Ovary (tissue), 7 donors: ENCODE measurements at regions not wholly inside any gene's neighbourhood (a gene's known extent, or its start where the extent isn't known, plus 50 kb on each side); places are given as distances from the start of the nearest gene placed in this dataset.

ENCODE experiments used
- DNase-seq, 5 donors: peaks; one replicate each; pipeline ENCODE4 v3.0.0-alpha.2; 2019 to 2020
- H3K27ac ChIP-seq, 2 donors: fragments of 200-600 bp; one replicate each; pipeline versions ENCODE4 v1.5.1 to v1.8.0; 2019 to 2022
- H3K27me3 ChIP-seq: fragments of 200-600 bp; one replicate; pipeline ENCODE4 v1.8.0; 2022
- H3K36me3 ChIP-seq: fragments of 200-600 bp; sonication (generic); one replicate; pipeline ENCODE4 v1.5.1; 2019
- H3K4me1 ChIP-seq: one replicate; pipeline ENCODE4 v1.8.1; 2013; ENCODE audit warnings: mild to moderate bottlenecking, moderate library complexity; ENCODE audit not compliant: insufficient read depth
- H3K4me3 ChIP-seq: fragments of 200-600 bp; sonication (generic); one replicate; pipeline ENCODE4 v1.5.1; 2017
- H3K9me3 ChIP-seq, 2 donors: fragments of 200-600 bp in 1 of 2; sonication (generic) in 1 of 2; one replicate each; pipeline versions ENCODE4 v1.5.1 to v1.8.1; 2013 to 2019; ENCODE audit warnings: mild to moderate bottlenecking in 1 of 2, moderate library complexity in 1 of 2
- CTCF ChIP-seq, 3 donors: fragments of 450-650 bp in 2 of 3; fragments of 200-600 bp in 1 of 3; IDR thresholded peaks; one replicate each; pipeline versions ENCODE4 v1.5.1 to v1.8.0; 2016 to 2022; ENCODE audit warnings: antibody characterized with exemption in 3 of 3, mild to moderate bottlenecking in 1 of 3
- EP300 ChIP-seq: sonication (generic); formaldehyde crosslinking; IDR thresholded peaks from one replicate; pipeline ENCODE4 v1.6.1; 2017; ENCODE audit warnings: antibody characterized with exemption
- POLR2A ChIP-seq: fragments of 450-650 bp; IDR thresholded peaks from one replicate; pipeline ENCODE4 v1.6.1; 2017; ENCODE audit warnings: antibody characterized with exemption, mild to moderate bottlenecking, moderate library complexity
- WGBS, 3 donors: extraction: QIAGEN DNeasy Blood & Tissue Kit in 1 of 3; methylation state at CpG; one replicate each; pipeline versions ENCODE4 v1.1.5 to v1.1.7; 2013 to 2017; 5-methylcytosine and 5-hydroxymethylcytosine counted together
- intact Hi-C, 4 donors: fragments of 100-400 bp; cut with DNase I; formaldehyde crosslinking; loops; one replicate each; pipeline versions ENCODE4 v1.11.0 to v1.15.1; 2022 to 2023
- donor health status: DM: no; HTN: no; CAD: no; lungs with moderate emphysema.
- donor health status: DM: no; HTN: no; CAD: no.
- donor health status: Bipolar disorder and iron deficiency.
- donor health status: DM: no; HTN: no; CAD: no.
- donor health status: DM: yes; HTN: yes; CAD: no.

DNA sequence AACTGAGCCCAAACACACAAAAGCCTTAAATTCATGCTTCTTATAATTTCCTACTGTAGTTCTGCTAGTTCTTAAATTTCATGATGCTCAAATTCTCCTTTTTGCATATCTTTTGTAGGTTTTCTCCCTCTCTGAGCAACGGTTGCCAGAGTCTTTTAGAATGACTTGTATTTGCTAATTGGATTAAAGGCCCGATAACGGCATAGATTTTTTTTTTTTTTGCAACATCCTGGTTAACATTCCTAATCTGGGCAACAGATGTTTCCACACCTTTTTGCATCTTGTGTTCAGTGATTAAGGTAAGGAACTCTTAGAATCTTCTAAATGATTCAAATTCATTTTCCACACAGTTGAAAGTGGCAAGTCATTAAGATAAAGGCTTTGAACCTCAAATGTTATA lies 66.3 kb upstream of the ADGRG2 start:
- Histone ChIP-seq H3K36me3 (no peaks in the 10 kb centered on the region), H3K9me3 (peaks cover 0 to 2% of the 10 kb centered on the region in 2 donors), H3K27me3 (no peaks in the 10 kb centered on the region), H3K27ac (no peak overlapping the region), H3K4me3 (no peak overlapping the region), H3K4me1 (no peaks in the 10 kb centered on the region)
- intact Hi-C loops: no loop called here
- 50 to 57% (median 51%) methylated on average over 3 of the region's 3 CpGs for WGBS, 3 donors
- no peak for DNase-seq
- TF ChIP-seq POLR2A (no peak), EP300 (no peak), CTCF (IDR thresholded peaks at IDR 0.05) (no peak)

DNA sequence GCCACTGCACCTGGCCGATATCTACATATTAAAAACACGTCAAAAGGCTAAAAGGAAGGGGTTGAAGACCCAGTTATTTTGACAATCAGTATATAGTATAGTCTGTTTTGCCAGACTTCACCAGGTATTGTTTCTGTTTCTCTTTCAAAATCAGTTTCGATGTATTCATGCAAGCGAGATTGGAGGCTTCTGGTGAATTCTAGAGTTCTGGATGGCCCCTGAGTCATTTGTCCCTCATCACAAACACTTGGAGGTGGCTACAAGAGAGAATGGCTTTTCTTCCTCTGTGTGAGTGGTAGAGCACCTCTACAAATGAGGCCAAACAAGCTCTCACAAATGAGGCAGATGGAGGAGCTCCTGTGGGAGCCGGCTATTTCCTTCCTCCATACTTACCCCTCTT lies 68.6 kb upstream of the ADGRG2 start:
- H3K4me1 ChIP-seq: no peaks in the 10 kb centered on the region
- intact Hi-C loops: no loop called here
- no peaks in the 10 kb centered on the region for H3K27me3 ChIP-seq
- H3K36me3 ChIP-seq: no peaks in the 10 kb centered on the region
- WGBS, 3 donors: 82 to 89% (median 85%) methylated on average over 5 of the region's 5 CpGs
- DNase-seq: no peak
- H3K9me3 ChIP-seq: peaks cover 0 to 2% of the 10 kb centered on the region in 2 donors
- no peak for TF ChIP-seq CTCF (IDR thresholded peaks at IDR 0.05)
- no peak for TF ChIP-seq POLR2A
- TF ChIP-seq EP300: no peak
- H3K4me3 ChIP-seq: no peak overlapping the region
- H3K27ac ChIP-seq: no peak overlapping the region

GRCh38 chrX:19193565-19193964 lies 71.3 kb upstream of the ADGRG2 start:
- H3K27ac ChIP-seq: no peak overlapping the region
- WGBS, 3 donors: 47 to 64% (median 50%) methylated on average over 8 of the region's 8 CpGs
- TF ChIP-seq CTCF (IDR thresholded peaks at IDR 0.05): no peak
- no peak for TF ChIP-seq EP300
- TF ChIP-seq POLR2A: no peak
- no peaks in the 10 kb centered on the region for H3K36me3 ChIP-seq
- intact Hi-C loops: no loop called here
- no peak for DNase-seq
- no peak overlapping the region for H3K4me3 ChIP-seq
- peaks cover 0 to 2% of the 10 kb centered on the region in 2 donors for H3K9me3 ChIP-seq
- H3K4me1 ChIP-seq: no peaks in the 10 kb centered on the region
- H3K27me3 ChIP-seq: no peaks in the 10 kb centered on the region

DNA sequence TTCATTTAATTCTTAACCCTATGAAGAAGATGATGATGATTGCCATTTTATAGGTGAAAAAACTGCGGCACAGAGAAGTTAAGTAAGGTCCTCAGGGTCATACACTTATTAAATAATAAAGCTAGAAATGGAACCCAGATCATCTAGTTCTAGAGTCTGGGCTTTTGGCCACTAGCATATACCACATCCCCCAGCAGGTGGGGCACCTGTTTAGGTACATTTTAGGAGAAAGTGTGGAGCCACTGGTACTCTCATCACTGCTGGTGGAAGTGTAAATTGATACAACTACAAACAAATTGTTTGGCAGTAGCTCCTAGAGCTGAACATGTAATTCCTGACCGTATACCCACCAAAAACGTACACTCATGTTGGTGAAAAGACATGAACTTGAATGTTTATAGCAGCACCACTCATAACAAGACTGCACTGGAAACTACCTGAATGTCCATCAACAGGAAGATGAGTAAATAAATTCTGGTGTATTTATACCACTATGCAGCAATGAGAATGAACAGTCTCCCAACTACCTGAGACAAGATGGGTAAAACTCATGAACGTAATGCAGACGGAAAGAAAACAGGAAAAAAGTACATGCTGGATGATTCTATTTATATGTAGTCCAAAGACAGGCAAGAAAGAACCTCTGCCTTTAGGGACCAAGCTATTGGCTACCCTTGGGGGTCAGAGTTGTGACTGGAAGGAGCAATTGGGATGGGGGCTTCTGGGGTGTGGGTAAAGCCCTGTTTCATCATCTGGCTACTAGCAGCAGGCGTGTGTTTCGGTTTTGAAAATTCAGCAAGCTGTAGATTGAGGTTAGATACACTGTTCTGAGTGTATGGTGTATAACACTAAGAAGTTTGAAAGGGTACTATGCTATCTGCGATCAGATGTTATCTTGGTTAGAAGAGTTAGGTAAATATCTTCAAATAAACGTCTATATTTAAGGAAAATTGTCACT lies 72.3 kb upstream of the ADGRG2 start:
- WGBS, 3 donors: 68 to 76% (median 69%) methylated on average over 9 of the region's 9 CpGs
- DNase-seq: no peak
- H3K36me3 ChIP-seq: no peaks in the 10 kb centered on the region
- H3K4me1 ChIP-seq: no peaks in the 10 kb centered on the region
- no peak overlapping the region for H3K27ac ChIP-seq
- peaks cover 0 to 2% of the 10 kb centered on the region in 2 donors for H3K9me3 ChIP-seq
- H3K27me3 ChIP-seq: no peaks in the 10 kb centered on the region
- no peak for TF ChIP-seq CTCF (IDR thresholded peaks at IDR 0.05)
- no peak for TF ChIP-seq EP300
- TF ChIP-seq POLR2A: no peak
- intact Hi-C loops: no loop called here
- H3K4me3 ChIP-seq: no peak overlapping the region
